ENCODE measurements at regions not wholly inside any gene's neighbourhood (a gene's known extent, or its start where the extent isn't known, plus 50 kb on each side); places are given as distances from the start of the nearest gene placed in this dataset.

- DNase-seq = no peak
These were observed 166.3 kb upstream of the AHR start for GRCh38 chr7:17131983-17132655.

GRCh38 chr7:17132726-17133125 lies 165.7 kb upstream of the AHR start:
- no peak for DNase-seq

- no peak for DNase-seq
These were observed 164.5 kb upstream of the AHR start for GRCh38 chr7:17133977-17134376.

- DNase-seq = no peak
These were observed 163.7 kb upstream of the AHR start for GRCh38 chr7:17134786-17135185.

DNA sequence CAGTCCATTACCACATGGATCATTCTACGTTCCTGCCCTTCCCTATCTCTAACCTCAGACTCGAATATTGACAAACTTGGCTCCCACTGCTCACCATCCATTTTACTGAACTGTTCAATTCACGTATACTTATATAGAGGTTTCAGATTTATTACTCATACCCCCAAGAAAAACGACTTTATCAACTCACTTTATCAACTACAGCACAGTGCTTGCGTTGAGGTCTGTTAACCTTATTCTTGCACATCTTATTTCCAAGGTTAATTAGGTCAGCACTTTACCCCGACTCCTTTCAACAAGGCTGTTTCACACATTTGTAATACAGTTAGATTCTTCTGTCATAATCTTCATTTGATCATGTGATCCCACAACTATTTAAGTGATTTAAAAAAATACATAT lies 162.3 kb upstream of the AHR start:
- DNase-seq = no peak

GRCh38 chr7:17139081-17139480 lies 159.4 kb upstream of the AHR start:
- no peak for DNase-seq

- DNase-seq = no peak
These were observed 158.0 kb upstream of the AHR start for GRCh38 chr7:17140406-17140805.

GRCh38 chr7:17142831-17143541 lies 155.5 kb upstream of the AHR start:
- no peak for DNase-seq

DNA sequence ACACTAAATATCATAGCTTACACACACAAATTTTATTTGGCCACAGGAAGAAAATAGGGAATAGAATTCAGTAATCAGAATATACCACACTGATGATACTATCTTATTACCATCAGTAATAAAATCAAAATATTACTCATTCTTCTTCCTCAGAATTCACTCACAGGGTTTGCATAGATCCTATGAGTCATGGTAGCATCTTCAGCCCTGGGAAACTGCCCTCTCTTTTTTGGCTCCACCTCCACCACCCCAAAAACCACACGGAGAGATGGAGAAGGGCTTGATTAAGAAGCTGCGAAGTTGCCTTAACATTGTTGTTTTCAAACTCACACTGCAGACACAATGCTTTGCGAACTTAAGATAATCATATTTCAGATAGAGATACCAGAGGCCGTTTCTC lies 154.1 kb upstream of the AHR start:
- DNase-seq = no peak

GRCh38 chr7:17146621-17147020 lies 151.8 kb upstream of the AHR start:
- no peak for DNase-seq

DNA sequence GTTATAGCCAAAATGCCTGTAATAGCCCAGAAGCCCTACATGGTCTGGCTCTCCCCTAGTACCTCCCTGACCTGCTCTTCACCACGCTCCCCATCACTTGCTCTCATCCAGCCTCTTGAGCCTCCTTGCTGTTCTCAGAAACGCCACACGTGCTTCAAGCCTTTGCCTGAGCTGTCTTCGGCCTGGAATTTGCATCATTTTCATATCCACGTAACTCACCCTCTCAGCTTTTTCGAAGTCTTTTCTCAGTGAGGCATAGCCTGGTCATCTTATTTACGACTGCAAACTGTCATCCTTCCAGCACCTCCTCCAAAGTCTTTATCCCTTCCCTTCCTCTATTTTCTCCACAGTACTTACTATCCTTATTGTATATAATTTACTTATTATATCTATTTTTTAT lies 151.0 kb upstream of the AHR start:
- DNase-seq = no peak

GRCh38 chr7:17150018-17150417 lies 148.4 kb upstream of the AHR start:
- DNase-seq = no peak

DNA sequence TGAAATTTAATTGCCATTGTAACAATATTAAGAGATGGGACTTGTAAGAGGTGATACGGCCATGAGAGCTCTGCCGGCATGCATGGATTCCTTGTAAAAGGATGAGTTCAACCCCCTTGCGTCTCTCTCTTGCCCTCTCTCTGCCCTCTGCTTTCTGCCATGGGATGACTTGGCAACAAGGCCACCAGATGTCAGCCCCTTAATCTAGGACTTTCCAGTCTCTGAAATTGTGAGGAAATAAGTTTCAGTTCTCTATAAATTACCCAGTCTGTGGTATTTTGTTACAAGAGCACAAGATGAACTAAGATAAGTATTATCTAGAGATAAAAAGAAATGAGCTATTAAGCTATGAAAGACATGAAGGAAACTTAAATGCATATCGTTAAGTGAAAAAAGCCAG lies 145.7 kb upstream of the AHR start:
- DNase-seq = no peak

DNA sequence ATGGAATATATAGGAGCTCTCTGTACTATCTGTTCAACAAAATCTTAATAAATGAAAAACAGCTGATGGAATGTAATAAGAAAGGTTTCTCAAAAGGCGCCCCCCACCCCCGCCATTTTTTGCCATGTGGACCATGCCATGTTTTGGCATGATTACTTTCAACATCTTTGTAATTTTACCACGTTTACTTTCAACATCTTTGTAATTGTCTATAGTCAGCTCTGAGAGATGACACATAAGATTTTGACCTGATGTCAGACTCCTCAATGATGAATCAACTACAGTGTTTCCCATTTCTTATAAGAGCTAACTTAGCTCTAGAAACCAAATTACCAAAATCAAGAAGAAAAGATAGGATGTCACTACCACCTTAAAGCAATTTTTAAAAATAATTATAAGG lies 144.9 kb upstream of the AHR start:
- DNase-seq = no peak

GRCh38 chr7:17155529-17155928 lies 142.9 kb upstream of the AHR start:
- no peak for DNase-seq

DNA sequence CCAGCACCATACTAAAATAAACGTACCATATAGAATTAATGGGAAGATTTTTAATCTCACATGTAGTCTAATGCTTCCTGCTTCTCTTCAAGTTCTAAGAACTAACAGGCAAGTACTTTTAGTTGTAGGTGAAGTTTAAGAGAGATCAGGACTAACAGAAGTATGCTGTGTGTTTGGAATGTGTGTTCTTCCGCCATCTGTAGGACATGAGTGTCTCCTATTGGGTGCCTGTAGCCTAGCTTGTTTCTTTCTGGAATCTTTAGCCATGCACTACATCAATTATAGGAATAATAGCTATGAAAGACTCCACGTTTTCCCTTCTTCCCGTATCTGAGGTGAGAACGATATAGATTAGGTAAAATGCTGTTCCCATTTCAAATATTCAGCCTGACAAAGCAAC lies 140.2 kb upstream of the AHR start:
- no peak for DNase-seq

GRCh38 chr7:17159500-17160037 lies 138.9 kb upstream of the AHR start:
- DNase-seq = no peak

DNA sequence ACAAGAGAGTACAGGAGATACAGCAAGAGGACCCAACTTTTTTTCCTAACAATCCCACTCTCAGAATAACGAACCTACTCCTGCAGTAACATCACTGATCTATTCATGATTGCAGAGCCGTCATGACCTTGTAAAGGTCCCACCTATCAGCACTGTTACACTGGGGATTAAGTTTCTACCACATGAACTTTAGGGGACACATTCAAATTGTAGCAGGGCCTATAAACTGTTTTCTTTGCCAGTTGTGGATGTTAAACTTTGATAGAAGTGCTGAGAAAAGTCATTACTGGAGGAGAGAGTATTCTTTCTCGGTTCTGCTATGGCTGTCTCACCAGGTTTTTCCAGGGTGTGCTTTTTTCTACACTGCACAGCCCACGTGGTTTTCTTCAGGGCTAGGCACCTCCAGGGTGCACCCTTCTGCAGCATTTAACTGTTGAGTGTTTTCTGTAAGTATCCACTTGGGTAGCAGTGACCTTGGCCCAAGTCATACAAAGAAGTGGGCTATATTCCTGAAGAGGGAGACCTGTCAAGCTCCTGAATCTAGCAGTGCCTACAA lies 131.6 kb upstream of the AHR start:
- DNase-seq = no peak

- DNase-seq = no peak
These were observed 130.0 kb upstream of the AHR start for GRCh38 chr7:17168416-17168815.

- no peak for DNase-seq
These were observed 127.0 kb upstream of the AHR start for GRCh38 chr7:17171427-17171826.

DNA sequence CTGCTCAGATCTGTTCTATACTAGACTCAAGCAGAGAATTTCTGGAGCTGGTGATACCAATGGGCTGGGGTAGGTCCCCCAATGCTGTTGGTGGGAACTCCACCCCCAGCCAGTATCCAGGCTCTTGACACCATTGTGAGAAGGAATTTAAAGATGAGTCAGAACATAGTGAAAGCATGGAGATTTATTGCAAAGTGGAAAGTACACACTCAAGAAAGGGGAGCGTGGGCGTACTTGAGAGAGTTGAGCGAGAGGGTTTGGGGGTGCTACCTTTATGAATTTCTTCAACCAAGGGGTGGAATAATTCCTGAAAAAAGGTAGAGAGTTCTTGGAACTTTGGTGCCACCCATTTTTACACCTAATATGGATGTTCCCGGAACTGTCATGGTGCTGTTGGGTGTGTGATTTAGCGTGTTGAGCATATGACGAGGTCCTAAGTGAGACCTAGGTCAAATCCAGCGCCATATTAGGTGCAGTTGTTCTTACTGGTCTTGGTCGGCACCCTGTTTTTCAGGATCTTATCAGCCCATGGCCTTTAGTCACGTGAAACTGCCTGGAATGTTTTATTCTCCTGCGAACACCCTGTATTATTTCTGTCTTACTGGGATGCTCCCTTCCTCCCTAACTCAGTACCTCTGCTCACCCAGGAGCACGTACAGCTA lies 122.0 kb upstream of the AHR start:
- no peak for DNase-seq

DNA sequence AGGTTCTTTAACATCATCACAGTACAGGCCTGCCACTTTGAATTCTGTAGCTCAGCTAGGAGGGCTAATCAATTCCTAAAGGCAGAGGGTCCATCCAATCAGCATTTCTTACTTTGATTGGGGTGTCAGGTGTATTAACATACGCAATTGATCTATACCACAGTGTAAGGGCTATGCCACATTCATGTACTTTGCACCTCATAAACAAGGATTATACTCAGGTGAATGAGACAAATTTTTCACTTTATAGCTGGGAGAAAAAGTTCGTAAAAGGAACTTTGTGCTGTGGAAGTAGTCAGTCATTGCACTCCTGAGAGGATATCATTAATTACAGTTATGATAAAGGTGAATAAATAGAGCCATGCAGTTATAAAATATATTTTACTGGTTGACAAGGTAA lies 119.9 kb upstream of the AHR start:
- DNase-seq = no peak

GRCh38 chr7:17181482-17181881 lies 117.0 kb upstream of the AHR start:
- no peak for DNase-seq

All from NCI-H1092 treated with DMSO at 0.1 percent for 48 hours (cell line).